AG09309 (cell line): ENCODE measurements at regions not wholly inside any gene's neighbourhood (a gene's known extent, or its start where the extent isn't known, plus 50 kb on each side); places are given as distances from the start of the nearest gene placed in this dataset.

Experiments used
- DNase-seq: peaks from one replicate; pipeline ENCODE4 v3.0.0-alpha.2; 2010; ENCODE audit warnings: low read depth
- H3K4me3 ChIP-seq: 2 replicates; pipeline ENCODE4 v1.5.1; 2011; ENCODE audit warnings: mild to moderate bottlenecking, low read depth, low read length, moderate library complexity; ENCODE audit not compliant: control insufficient read depth
- CTCF ChIP-seq: IDR thresholded peaks from 2 replicates; pipeline ENCODE4 v1.5.1; 2011; ENCODE audit warnings: mild to moderate bottlenecking, low read depth, low read length, inconsistent platforms; ENCODE audit not compliant: insufficient read depth, control insufficient read depth; ENCODE audit errors: missing control alignments

- DNase-seq: no peak
- no peak overlapping the region for H3K4me3 ChIP-seq
- no peak for TF ChIP-seq CTCF
Observed at GRCh38 chr6:19150307-19150706, 686.9 kb upstream of the ID4 start.

- DNase-seq: peak; percentile 69
- no peak overlapping the region for H3K4me3 ChIP-seq
- TF ChIP-seq CTCF: no peak
Observed at GRCh38 chr6:19153270-19153980, 683.7 kb upstream of the ID4 start.

GRCh38 chr6:19153981-19154295 lies 683.2 kb upstream of the ID4 start:
- TF ChIP-seq CTCF: no peak
- no peak for DNase-seq
- no peak overlapping the region for H3K4me3 ChIP-seq

- DNase-seq: no peak
- no peak for TF ChIP-seq CTCF
- no peak overlapping the region for H3K4me3 ChIP-seq
Observed at GRCh38 chr6:19156443-19156842, 680.7 kb upstream of the ID4 start.

GRCh38 chr6:19157486-19157885 lies 679.7 kb upstream of the ID4 start:
- no peak for DNase-seq
- no peak for TF ChIP-seq CTCF
- no peak overlapping the region for H3K4me3 ChIP-seq

GRCh38 chr6:19158586-19158985 lies 678.6 kb upstream of the ID4 start:
- DNase-seq: no peak
- H3K4me3 ChIP-seq: no peak overlapping the region
- TF ChIP-seq CTCF: no peak

- peak; percentile 55 for DNase-seq
- H3K4me3 ChIP-seq: no peak overlapping the region
Observed at GRCh38 chr6:19159089-19159488, 678.1 kb upstream of the ID4 start.

More at GRCh38 chr6:19159089-19159488, 678.1 kb upstream of the ID4 start:
- TF ChIP-seq CTCF: no peak
